HPDE6-E6E7 (cell line): ENCODE measurements at regions not wholly inside any gene's neighbourhood (a gene's known extent, or its start where the extent isn't known, plus 50 kb on each side); places are given as distances from the start of the nearest gene placed in this dataset.

ENCODE experiments used
- DNase-seq: peaks from one replicate; pipeline ENCODE4 v3.0.0; 2011; ENCODE audit warnings: missing footprints; ENCODE audit errors: extremely low spot score

GRCh38 chr15:97691078-97691477, 269.4 kb upstream of the ARRDC4 start:
- DNase-seq: no peak

GRCh38 chr15:97691799-97692198, 268.7 kb upstream of the ARRDC4 start:
- no peak for DNase-seq

GRCh38 chr15:97692301-97693015, 268.0 kb upstream of the ARRDC4 start:
- DNase-seq: no peak

GRCh38 chr15:97694456-97694855, 266.0 kb upstream of the ARRDC4 start:
- no peak for DNase-seq

- no peak for DNase-seq
These were observed 257.1 kb upstream of the ARRDC4 start for GRCh38 chr15:97703400-97703799.

GRCh38 chr15:97706059-97706458, 254.4 kb upstream of the ARRDC4 start:
- DNase-seq: no peak

GRCh38 chr15:97708252-97708651, 252.3 kb upstream of the ARRDC4 start:
- DNase-seq: no peak

GRCh38 chr15:97712530-97712929, 248.0 kb upstream of the ARRDC4 start:
- DNase-seq: no peak

GRCh38 chr15:97717806-97718205, 242.7 kb upstream of the ARRDC4 start:
- DNase-seq: no peak

GRCh38 chr15:97718509-97718908, 242.0 kb upstream of the ARRDC4 start:
- no peak for DNase-seq

- DNase-seq: no peak
These were observed 231.7 kb upstream of the ARRDC4 start for GRCh38 chr15:97728791-97729190.

- no peak for DNase-seq
These were observed 231.2 kb upstream of the ARRDC4 start for GRCh38 chr15:97729270-97729669.

GRCh38 chr15:97730315-97730714, 230.2 kb upstream of the ARRDC4 start:
- no peak for DNase-seq

- DNase-seq: no peak
These were observed 228.6 kb upstream of the ARRDC4 start for GRCh38 chr15:97731859-97732258.

- no peak for DNase-seq
These were observed 227.1 kb upstream of the ARRDC4 start for GRCh38 chr15:97733373-97733772.

GRCh38 chr15:97736748-97737147, 223.8 kb upstream of the ARRDC4 start:
- no peak for DNase-seq

GRCh38 chr15:97745481-97746071, 214.9 kb upstream of the ARRDC4 start:
- no peak for DNase-seq

- no peak for DNase-seq
These were observed 213.2 kb upstream of the ARRDC4 start for GRCh38 chr15:97747342-97747741.

GRCh38 chr15:97748576-97748975, 211.9 kb upstream of the ARRDC4 start:
- DNase-seq: no peak

- DNase-seq: no peak
These were observed 210.4 kb upstream of the ARRDC4 start for GRCh38 chr15:97750060-97750459.

- DNase-seq: no peak
These were observed 204.8 kb upstream of the ARRDC4 start for GRCh38 chr15:97755726-97756125.

GRCh38 chr15:97759363-97759762, 201.1 kb upstream of the ARRDC4 start:
- DNase-seq: no peak

GRCh38 chr15:97761110-97761509, 199.4 kb upstream of the ARRDC4 start:
- no peak for DNase-seq

- DNase-seq: no peak
These were observed 177.3 kb upstream of the ARRDC4 start for GRCh38 chr15:97783240-97783639.
